ENCODE measurements at regions not wholly inside any gene's neighbourhood (a gene's known extent, or its start where the extent isn't known, plus 50 kb on each side); places are given as distances from the start of the nearest gene placed in this dataset.

DNA sequence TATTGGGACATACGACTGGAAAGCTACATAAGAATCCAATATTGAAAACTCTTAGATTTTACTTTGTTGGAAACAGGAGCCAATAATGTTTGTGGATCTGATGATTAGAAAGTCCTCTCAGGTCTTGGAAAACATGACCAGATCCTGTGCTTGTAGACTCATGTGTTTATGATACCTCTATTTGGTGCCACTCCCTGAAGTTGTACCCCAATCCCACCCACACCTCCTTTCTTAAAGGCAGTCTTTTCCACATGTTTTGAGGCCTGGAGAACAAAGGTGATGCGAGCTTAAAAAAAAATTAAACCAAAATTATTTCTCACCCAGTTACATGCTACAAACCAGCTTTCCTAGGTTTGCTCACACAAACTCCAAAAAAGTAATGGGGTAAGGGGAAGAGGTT lies 262.7 kb downstream of the PTTG2 start:
- H2BK12ac ChIP-seq (ENCODE audit: low read length), result no peak overlapping the region
- no peaks in the 10 kb centered on the region for H3K79me2 ChIP-seq (ENCODE audit: control insufficient read depth, insufficient read depth, low read length, poor library complexity)
- H3K14ac ChIP-seq (ENCODE audit: low read length), result no peak overlapping the region
- H3K27me3 ChIP-seq (ENCODE audit: insufficient read depth, low read length), result no peaks in the 10 kb centered on the region
- H3K36me3 ChIP-seq (ENCODE audit: control insufficient read depth in 1 of 2, insufficient read depth in 2 of 2, low read length in 2 of 2), result no peaks in the 10 kb centered on the region
- peaks cover 2% of the 10 kb centered on the region for H3K9me3 ChIP-seq (ENCODE audit: insufficient read depth, low read depth, low read length)
- peaks cover 2 to 3% of the 10 kb centered on the region in 2 experiments for H3K4me1 ChIP-seq (ENCODE audit: control insufficient read depth in 1 of 2, insufficient read depth in 2 of 2, low read length in 2 of 2)
- no CpG with 5 or more reads among the region's 2 CpGs for WGBS (ENCODE audit: extremely low coverage, insufficient coverage, insufficient read length)
- no peak overlapping the region for H3K4ac ChIP-seq (ENCODE audit: low read depth, low read length)
- H2AFZ ChIP-seq (ENCODE audit: insufficient read depth, low read length, poor library complexity), result no peak overlapping the region
- H3K79me1 ChIP-seq (ENCODE audit: low read length), result no peaks in the 10 kb centered on the region
- H3K23ac ChIP-seq (ENCODE audit: low read length), result no peak overlapping the region
- H4K8ac ChIP-seq (ENCODE audit: low read depth, low read length), result no peak overlapping the region
- no peak overlapping the region for H2BK5ac ChIP-seq (ENCODE audit: low read depth, low read length, poor library complexity)
- H3K4me2 ChIP-seq (ENCODE audit: low read length), result no peak overlapping the region
- H2AK5ac ChIP-seq (ENCODE audit: low read length), result no peak overlapping the region
- no peak overlapping the region for H3K27ac ChIP-seq (ENCODE audit: low read depth, low read length)
- H4K12ac ChIP-seq (ENCODE audit: low read depth, low read length), result no peak overlapping the region
- no peak overlapping the region for H2BK120ac ChIP-seq (ENCODE audit: insufficient read depth, low read length, poor library complexity)
- no peak for DNase-seq
- H3K4me3 ChIP-seq (ENCODE audit: low read depth, low read length), result no peak overlapping the region
- H3K9ac ChIP-seq (ENCODE audit: low read length), result no peak overlapping the region
- no peak overlapping the region for H3K18ac ChIP-seq (ENCODE audit: low read length)
- H4K91ac ChIP-seq (ENCODE audit: low read depth, low read length), result no peak overlapping the region

DNA sequence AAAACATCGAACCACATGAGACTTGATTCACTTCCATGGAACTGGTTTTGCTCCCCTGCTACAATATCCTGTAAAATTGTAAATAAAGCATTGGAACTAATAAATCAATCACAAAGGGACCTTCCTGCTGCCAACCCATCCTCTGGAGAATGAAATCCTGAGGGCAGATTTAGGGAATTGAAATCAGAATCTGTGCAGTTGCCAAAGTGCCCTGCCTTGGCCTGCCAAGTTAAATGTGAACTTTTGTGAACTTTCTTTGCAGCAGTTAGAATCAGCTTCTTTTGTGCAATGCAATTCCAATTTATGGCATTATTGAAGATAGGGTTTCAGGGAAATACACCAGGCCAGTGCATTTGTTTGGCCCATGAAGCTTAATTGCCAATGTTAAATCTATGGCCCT lies 263.1 kb downstream of the PTTG2 start:
- Histone ChIP-seq H3K4me1 (ENCODE audit: control insufficient read depth in 1 of 2, insufficient read depth in 2 of 2, low read length in 2 of 2) (peaks cover 2 to 3% of the 10 kb centered on the region in 2 experiments), H3K23ac (ENCODE audit: low read length) (no peak overlapping the region), H2AFZ (ENCODE audit: insufficient read depth, low read length, poor library complexity) (no peak overlapping the region), H3K27ac (ENCODE audit: low read depth, low read length) (no peak overlapping the region), H3K79me1 (ENCODE audit: low read length) (no peaks in the 10 kb centered on the region), H4K8ac (ENCODE audit: low read depth, low read length) (no peak overlapping the region), H3K9ac (ENCODE audit: low read length) (no peak overlapping the region), H3K14ac (ENCODE audit: low read length) (no peak overlapping the region), H3K9me3 (ENCODE audit: insufficient read depth, low read depth, low read length) (peaks cover 2% of the 10 kb centered on the region), H3K4me3 (ENCODE audit: low read depth, low read length) (no peak overlapping the region), H3K18ac (ENCODE audit: low read length) (no peak overlapping the region), H3K4ac (ENCODE audit: low read depth, low read length) (no peak overlapping the region), H2BK12ac (ENCODE audit: low read length) (no peak overlapping the region), H3K27me3 (ENCODE audit: insufficient read depth, low read length) (no peaks in the 10 kb centered on the region), H2BK5ac (ENCODE audit: low read depth, low read length, poor library complexity) (no peak overlapping the region), H2AK5ac (ENCODE audit: low read length) (no peak overlapping the region), H4K12ac (ENCODE audit: low read depth, low read length) (no peak overlapping the region), H3K4me2 (ENCODE audit: low read length) (no peak overlapping the region), H4K91ac (ENCODE audit: low read depth, low read length) (no peak overlapping the region), H2BK120ac (ENCODE audit: insufficient read depth, low read length, poor library complexity) (no peak overlapping the region), H3K36me3 (ENCODE audit: control insufficient read depth in 1 of 2, insufficient read depth in 2 of 2, low read length in 2 of 2) (no peaks in the 10 kb centered on the region), H3K79me2 (ENCODE audit: control insufficient read depth, insufficient read depth, low read length, poor library complexity) (no peaks in the 10 kb centered on the region)
- no CpG with 5 or more reads among the region's 1 CpG for WGBS (ENCODE audit: extremely low coverage, insufficient coverage, insufficient read length)
- no peak for DNase-seq

- Histone ChIP-seq H3K27ac (ENCODE audit: low read depth, low read length) (no peak overlapping the region), H2AFZ (ENCODE audit: insufficient read depth, low read length, poor library complexity) (no peak overlapping the region), H4K12ac (ENCODE audit: low read depth, low read length) (no peak overlapping the region), H3K27me3 (ENCODE audit: insufficient read depth, low read length) (no peaks in the 10 kb centered on the region), H3K4ac (ENCODE audit: low read depth, low read length) (no peak overlapping the region), H2BK120ac (ENCODE audit: insufficient read depth, low read length, poor library complexity) (no peak overlapping the region), H2BK12ac (ENCODE audit: low read length) (no peak overlapping the region), H3K4me3 (ENCODE audit: low read depth, low read length) (no peak overlapping the region), H3K9me3 (ENCODE audit: insufficient read depth, low read depth, low read length) (peaks cover 2% of the 10 kb centered on the region), H3K79me2 (ENCODE audit: control insufficient read depth, insufficient read depth, low read length, poor library complexity) (no peaks in the 10 kb centered on the region), H4K91ac (ENCODE audit: low read depth, low read length) (no peak overlapping the region), H3K23ac (ENCODE audit: low read length) (no peak overlapping the region), H3K14ac (ENCODE audit: low read length) (no peak overlapping the region), H3K79me1 (ENCODE audit: low read length) (no peaks in the 10 kb centered on the region), H3K36me3 (ENCODE audit: control insufficient read depth in 1 of 2, insufficient read depth in 2 of 2, low read length in 2 of 2) (no peaks in the 10 kb centered on the region), H3K4me2 (ENCODE audit: low read length) (no peak overlapping the region), H2AK5ac (ENCODE audit: low read length) (no peak overlapping the region), H2BK5ac (ENCODE audit: low read depth, low read length, poor library complexity) (no peak overlapping the region), H3K9ac (ENCODE audit: low read length) (no peak overlapping the region), H3K4me1 (ENCODE audit: control insufficient read depth in 1 of 2, insufficient read depth in 2 of 2, low read length in 2 of 2) (peaks cover 2 to 3% of the 10 kb centered on the region in 2 experiments), H4K8ac (ENCODE audit: low read depth, low read length) (no peak overlapping the region), H3K18ac (ENCODE audit: low read length) (no peak overlapping the region)
- no peak for DNase-seq
- WGBS (ENCODE audit: extremely low coverage, insufficient coverage, insufficient read length), result no CpG with 5 or more reads among the region's 9 CpGs
These were observed 263.6 kb downstream of the PTTG2 start for GRCh38 chr4:38223782-38224236.

- no peak overlapping the region for H4K12ac ChIP-seq (ENCODE audit: low read depth, low read length)
- H2AFZ ChIP-seq (ENCODE audit: insufficient read depth, low read length, poor library complexity), result no peak overlapping the region
- H3K23ac ChIP-seq (ENCODE audit: low read length), result no peak overlapping the region
- H3K4me2 ChIP-seq (ENCODE audit: low read length), result no peak overlapping the region
- H4K8ac ChIP-seq (ENCODE audit: low read depth, low read length), result no peak overlapping the region
- no peak overlapping the region for H2BK120ac ChIP-seq (ENCODE audit: insufficient read depth, low read length, poor library complexity)
- no peaks in the 10 kb centered on the region for H3K79me1 ChIP-seq (ENCODE audit: low read length)
- no peak overlapping the region for H2AK5ac ChIP-seq (ENCODE audit: low read length)
- H2BK12ac ChIP-seq (ENCODE audit: low read length), result peak overlapping the region; percentile 44
- peaks cover 2% of the 10 kb centered on the region for H3K9me3 ChIP-seq (ENCODE audit: insufficient read depth, low read depth, low read length)
- peaks cover 2 to 3% of the 10 kb centered on the region in 2 experiments for H3K4me1 ChIP-seq (ENCODE audit: control insufficient read depth in 1 of 2, insufficient read depth in 2 of 2, low read length in 2 of 2)
- no peak overlapping the region for H3K27ac ChIP-seq (ENCODE audit: low read depth, low read length)
- H3K18ac ChIP-seq (ENCODE audit: low read length), result no peak overlapping the region
- peak overlapping the region; percentile 64 for H2BK5ac ChIP-seq (ENCODE audit: low read depth, low read length, poor library complexity)
- H3K9ac ChIP-seq (ENCODE audit: low read length), result no peak overlapping the region
- no peak overlapping the region for H4K91ac ChIP-seq (ENCODE audit: low read depth, low read length)
- no peaks in the 10 kb centered on the region for H3K36me3 ChIP-seq (ENCODE audit: control insufficient read depth in 1 of 2, insufficient read depth in 2 of 2, low read length in 2 of 2)
- no peaks in the 10 kb centered on the region for H3K27me3 ChIP-seq (ENCODE audit: insufficient read depth, low read length)
- H3K14ac ChIP-seq (ENCODE audit: low read length), result no peak overlapping the region
- no peak overlapping the region for H3K4me3 ChIP-seq (ENCODE audit: low read depth, low read length)
- no CpG with 5 or more reads among the region's 3 CpGs for WGBS (ENCODE audit: extremely low coverage, insufficient coverage, insufficient read length)
- H3K4ac ChIP-seq (ENCODE audit: low read depth, low read length), result no peak overlapping the region
- DNase-seq, result no peak
- H3K79me2 ChIP-seq (ENCODE audit: control insufficient read depth, insufficient read depth, low read length, poor library complexity), result no peaks in the 10 kb centered on the region
These were observed 264.7 kb downstream of the PTTG2 start for GRCh38 chr4:38224850-38225249.
